HEK293 (cell line): ENCODE measurements at regions not wholly inside any gene's neighbourhood (a gene's known extent, or its start where the extent isn't known, plus 50 kb on each side); places are given as distances from the start of the nearest gene placed in this dataset.

Experiments
- BCL11B ChIP-seq: fragments of 450-650 bp; formaldehyde crosslinking; IDR thresholded peaks from 2 replicates; pipeline ENCODE4 v1.5.1; 2016; ENCODE audit warnings: low read depth, missing biosample characterization, missing genetic modification characterization
- CTCF ChIP-seq: fragments of 450-650 bp; formaldehyde crosslinking; IDR thresholded peaks from 2 replicates; pipeline ENCODE4 v1.5.1; 2016; ENCODE audit warnings: missing biosample characterization, missing genetic modification characterization
- YY1 ChIP-seq: fragments of 450-650 bp; formaldehyde crosslinking; IDR thresholded peaks from 2 replicates; pipeline ENCODE4 v1.5.1; 2018; ENCODE audit warnings: missing biosample characterization, missing genetic modification characterization
- ZNF768 ChIP-seq: fragments of 450-650 bp; formaldehyde crosslinking; IDR thresholded peaks from 2 replicates; pipeline ENCODE4 v1.5.1; 2018; ENCODE audit warnings: missing biosample characterization, mild to moderate bottlenecking, missing genetic modification characterization

DNA sequence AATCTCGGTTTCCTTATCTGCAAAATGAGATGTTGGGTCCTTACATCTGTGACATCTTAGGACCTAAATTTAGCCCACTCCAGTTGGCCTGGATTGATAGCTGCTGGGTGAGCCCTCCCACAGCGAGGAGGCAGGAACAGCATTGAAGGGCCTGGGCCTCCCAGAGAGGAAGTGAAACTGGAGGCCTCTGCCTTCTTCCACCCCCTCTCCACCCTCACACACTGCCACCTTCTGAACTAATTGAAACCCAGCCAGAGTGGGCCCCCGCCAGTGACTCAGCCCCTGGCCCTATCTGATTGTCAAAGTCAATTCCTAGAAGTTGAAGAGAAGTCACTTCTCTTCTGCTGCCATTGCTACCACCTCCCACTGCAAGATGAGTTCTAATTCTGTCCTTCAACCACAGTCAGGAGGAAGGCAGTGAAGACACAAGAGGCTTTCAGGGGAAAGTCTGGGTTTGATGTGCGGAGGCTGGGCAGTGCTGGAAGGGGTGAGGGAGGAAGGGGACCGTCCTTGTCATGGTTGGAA is 55.2 kb upstream of the NEK6 start:
- TF ChIP-seq CTCF (tag by site-specific recombination) (no peak), YY1 (tag by site-specific recombination) (no peak), BCL11B (tag by site-specific recombination) (no peak), ZNF768 (no peak)
